ENCODE measurements at regions not wholly inside any gene's neighbourhood (a gene's known extent, or its start where the extent isn't known, plus 50 kb on each side); places are given as distances from the start of the nearest gene placed in this dataset.
A peak's percentile ranks its signal among the peaks of the same experiment; 100 is the strongest.

DNA sequence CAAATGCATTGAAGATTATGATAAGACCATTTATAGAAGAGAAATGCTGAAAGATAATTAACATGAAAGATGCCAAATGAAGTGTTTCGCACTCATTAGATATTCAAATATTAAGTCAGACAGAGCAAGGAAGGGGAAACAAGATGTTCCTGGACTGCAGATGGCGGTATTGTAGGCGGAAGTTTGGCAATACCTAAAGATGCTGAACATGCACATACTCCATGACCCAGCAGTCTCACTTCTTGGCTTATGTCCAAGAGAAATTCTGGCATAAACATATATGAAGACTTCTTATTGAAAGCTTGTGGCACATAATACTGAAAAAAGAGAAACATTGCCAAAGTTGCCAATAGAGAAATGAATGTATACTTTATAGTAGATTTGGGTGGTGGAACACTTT is 325.4 kb upstream of the SEMA3C start:
- Histone ChIP-seq H2AFZ (ENCODE audit: low read depth, low read length) (no peak overlapping the region), H3K27ac (ENCODE audit: low read depth, low read length) (no peak overlapping the region), H3K9me3 (ENCODE audit: insufficient read depth, low read depth, low read length) (no peaks in the 10 kb centered on the region), H4K20me1 (ENCODE audit: insufficient read depth, low read length) (no peaks in the 10 kb centered on the region), H3K36me3 (ENCODE audit: insufficient read depth, low read length) (no peaks in the 10 kb centered on the region), H3K4me1 (ENCODE audit: insufficient read depth, low read length) (no peaks in the 10 kb centered on the region), H3K4me3 (ENCODE audit: insufficient read depth, low read depth, low read length) (no peak overlapping the region), H3K27me3 (ENCODE audit: insufficient read depth, low read length) (no peaks in the 10 kb centered on the region), H3K4me2 (ENCODE audit: low read length) (no peak overlapping the region), H3K9ac (ENCODE audit: low read length) (no peak overlapping the region), H3K79me2 (ENCODE audit: insufficient read depth, low read length) (no peaks in the 10 kb centered on the region)
- Mint-ChIP-seq H3K27ac (ENCODE audit: unreplicated experiment) (no peak overlapping the region), H3K9me3 (ENCODE audit: unreplicated experiment) (no peaks in the 10 kb centered on the region), H3K4me1 (ENCODE audit: low read depth, unreplicated experiment) (peaks cover 4% of the 10 kb centered on the region), H3K36me3 (ENCODE audit: low read depth, unreplicated experiment) (no peaks in the 10 kb centered on the region), H3K27me3 (ENCODE audit: low read depth, unreplicated experiment) (no peaks in the 10 kb centered on the region), H3K4me3 (ENCODE audit: unreplicated experiment) (no peak overlapping the region)
- TF ChIP-seq, protein P1, sequence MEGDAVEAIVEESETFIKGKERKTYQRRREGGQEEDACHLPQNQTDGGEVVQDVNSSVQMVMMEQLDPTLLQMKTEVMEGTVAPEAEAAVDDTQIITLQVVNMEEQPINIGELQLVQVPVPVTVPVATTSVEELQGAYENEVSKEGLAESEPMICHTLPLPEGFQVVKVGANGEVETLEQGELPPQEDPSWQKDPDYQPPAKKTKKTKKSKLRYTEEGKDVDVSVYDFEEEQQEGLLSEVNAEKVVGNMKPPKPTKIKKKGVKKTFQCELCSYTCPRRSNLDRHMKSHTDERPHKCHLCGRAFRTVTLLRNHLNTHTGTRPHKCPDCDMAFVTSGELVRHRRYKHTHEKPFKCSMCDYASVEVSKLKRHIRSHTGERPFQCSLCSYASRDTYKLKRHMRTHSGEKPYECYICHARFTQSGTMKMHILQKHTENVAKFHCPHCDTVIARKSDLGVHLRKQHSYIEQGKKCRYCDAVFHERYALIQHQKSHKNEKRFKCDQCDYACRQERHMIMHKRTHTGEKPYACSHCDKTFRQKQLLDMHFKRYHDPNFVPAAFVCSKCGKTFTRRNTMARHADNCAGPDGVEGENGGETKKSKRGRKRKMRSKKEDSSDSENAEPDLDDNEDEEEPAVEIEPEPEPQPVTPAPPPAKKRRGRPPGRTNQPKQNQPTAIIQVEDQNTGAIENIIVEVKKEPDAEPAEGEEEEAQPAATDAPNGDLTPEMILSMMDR (IDR thresholded peaks at IDR 0.05; ENCODE audit: insufficient read depth, low read depth, low read length), result no peak
- no peak for TF ChIP-seq EZH2 (IDR thresholded peaks at IDR 0.05; ENCODE audit: insufficient read depth, low read length)
- DNase-seq (ENCODE audit: low read depth) (no peak), FAIRE-seq (no peak)

DNA sequence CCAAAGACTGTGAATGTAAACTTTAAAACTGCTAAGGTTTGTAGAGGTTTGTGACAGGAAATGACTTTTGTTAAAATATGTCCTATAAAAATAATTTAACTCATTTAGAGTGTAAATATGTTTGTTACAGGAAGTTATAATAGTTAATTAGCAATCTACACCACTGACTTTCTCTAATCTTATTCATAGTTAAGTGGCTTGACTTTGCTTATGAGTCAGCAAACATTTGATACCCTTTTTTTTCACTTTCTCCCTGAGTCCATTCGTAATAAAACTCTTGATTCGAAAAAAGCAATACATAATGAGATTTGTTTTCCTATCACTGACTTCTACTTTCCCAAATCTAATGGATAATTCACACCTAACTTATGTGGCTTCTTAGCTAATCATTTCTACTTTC is 317.7 kb upstream of the SEMA3C start:
- H3K4me1 ChIP-seq (ENCODE audit: insufficient read depth, low read length), result no peaks in the 10 kb centered on the region
- no peaks in the 10 kb centered on the region for H3K27me3 ChIP-seq (ENCODE audit: insufficient read depth, low read length)
- FAIRE-seq (peak; percentile 20), DNase-seq (ENCODE audit: low read depth) (no peak)
- Mint-ChIP-seq H3K4me3 (ENCODE audit: unreplicated experiment) (no peak overlapping the region), H3K9me3 (ENCODE audit: unreplicated experiment) (no peaks in the 10 kb centered on the region), H3K4me1 (ENCODE audit: low read depth, unreplicated experiment) (peaks cover 4% of the 10 kb centered on the region), H3K27ac (ENCODE audit: unreplicated experiment) (no peak overlapping the region), H3K36me3 (ENCODE audit: low read depth, unreplicated experiment) (no peaks in the 10 kb centered on the region), H3K27me3 (ENCODE audit: low read depth, unreplicated experiment) (peaks cover 2% of the 10 kb centered on the region)
- no peaks in the 10 kb centered on the region for H4K20me1 ChIP-seq (ENCODE audit: insufficient read depth, low read length)
- no peak overlapping the region for H3K4me3 ChIP-seq (ENCODE audit: insufficient read depth, low read depth, low read length)
- TF ChIP-seq, protein P1 (IDR thresholded peaks at IDR 0.05; ENCODE audit: insufficient read depth, low read depth, low read length), result no peak
- TF ChIP-seq EZH2 (IDR thresholded peaks at IDR 0.05; ENCODE audit: insufficient read depth, low read length), result no peak
- no peak overlapping the region for H3K9ac ChIP-seq (ENCODE audit: low read length)
- H2AFZ ChIP-seq (ENCODE audit: low read depth, low read length), result no peak overlapping the region
- H3K36me3 ChIP-seq (ENCODE audit: insufficient read depth, low read length), result no peaks in the 10 kb centered on the region
- no peak overlapping the region for H3K4me2 ChIP-seq (ENCODE audit: low read length)
- H3K9me3 ChIP-seq (ENCODE audit: insufficient read depth, low read depth, low read length), result no peaks in the 10 kb centered on the region
- H3K79me2 ChIP-seq (ENCODE audit: insufficient read depth, low read length), result no peaks in the 10 kb centered on the region
- no peak overlapping the region for H3K27ac ChIP-seq (ENCODE audit: low read depth, low read length)

DNA sequence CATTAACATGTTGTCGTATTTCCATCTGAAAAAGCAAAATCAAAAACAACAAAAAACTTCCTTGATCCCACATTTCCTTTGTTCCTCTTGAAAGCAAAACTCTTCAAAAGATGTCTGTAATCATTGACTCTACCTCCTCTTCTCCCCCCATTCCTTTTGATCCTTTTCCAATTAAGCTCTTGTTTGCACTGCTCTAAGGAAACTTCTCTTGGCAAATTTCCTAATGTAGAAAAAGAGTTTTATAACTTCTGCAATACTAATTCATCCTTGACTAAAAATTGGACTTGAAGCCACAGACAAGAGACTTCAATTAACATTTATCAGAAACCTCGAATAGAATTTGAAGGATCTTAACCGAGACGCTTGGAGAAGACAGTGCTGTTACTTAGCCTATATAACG is 317.1 kb upstream of the SEMA3C start:
- no peak for FAIRE-seq
- H3K4me3 Mint-ChIP-seq (ENCODE audit: unreplicated experiment), result no peak overlapping the region

More for the DNA sequence above, 317.1 kb upstream of the SEMA3C start:
- peaks cover 2% of the 10 kb centered on the region for H3K27me3 Mint-ChIP-seq (ENCODE audit: low read depth, unreplicated experiment)
- no peak overlapping the region for H3K4me3 ChIP-seq (ENCODE audit: insufficient read depth, low read depth, low read length)
- TF ChIP-seq, protein P1 (IDR thresholded peaks at IDR 0.05; ENCODE audit: insufficient read depth, low read depth, low read length), result no peak
- TF ChIP-seq EZH2 (IDR thresholded peaks at IDR 0.05; ENCODE audit: insufficient read depth, low read length), result no peak
- H3K79me2 ChIP-seq (ENCODE audit: insufficient read depth, low read length), result no peaks in the 10 kb centered on the region
- no peaks in the 10 kb centered on the region for H3K36me3 ChIP-seq (ENCODE audit: insufficient read depth, low read length)
- H3K9ac ChIP-seq (ENCODE audit: low read length), result no peak overlapping the region
- H3K4me1 ChIP-seq (ENCODE audit: insufficient read depth, low read length), result no peaks in the 10 kb centered on the region
- H3K27ac Mint-ChIP-seq (ENCODE audit: unreplicated experiment), result no peak overlapping the region
- no peaks in the 10 kb centered on the region for H3K4me1 Mint-ChIP-seq (ENCODE audit: low read depth, unreplicated experiment)
- H2AFZ ChIP-seq (ENCODE audit: low read depth, low read length), result no peak overlapping the region
- DNase-seq (ENCODE audit: low read depth), result no peak
- no peaks in the 10 kb centered on the region for H3K9me3 Mint-ChIP-seq (ENCODE audit: unreplicated experiment)
- H3K9me3 ChIP-seq (ENCODE audit: insufficient read depth, low read depth, low read length), result no peaks in the 10 kb centered on the region
- H3K36me3 Mint-ChIP-seq (ENCODE audit: low read depth, unreplicated experiment), result no peaks in the 10 kb centered on the region
- H4K20me1 ChIP-seq (ENCODE audit: insufficient read depth, low read length), result no peaks in the 10 kb centered on the region
- no peak overlapping the region for H3K4me2 ChIP-seq (ENCODE audit: low read length)
- no peaks in the 10 kb centered on the region for H3K27me3 ChIP-seq (ENCODE audit: insufficient read depth, low read length)
- H3K27ac ChIP-seq (ENCODE audit: low read depth, low read length), result no peak overlapping the region

All from astrocyte (in vitro differentiated cells and primary cell).